BE2C (cell line): ENCODE measurements at regions not wholly inside any gene's neighbourhood (a gene's known extent, or its start where the extent isn't known, plus 50 kb on each side); places are given as distances from the start of the nearest gene placed in this dataset.

Experiments
- DNase-seq: peaks from one replicate; pipeline ENCODE4 v3.0.0-alpha.2; 2020
- H3K27me3 ChIP-seq: fragments of 250-450 bp; sonication (Bioruptor Pico); 2 replicates; pipeline ENCODE4 v1.5.1; 2020; ENCODE audit warnings: mild to moderate bottlenecking
- H3K36me3 ChIP-seq: fragments of 250-450 bp; sonication (Bioruptor Pico); 2 replicates; pipeline ENCODE4 v1.5.1; 2020; ENCODE audit warnings: mild to moderate bottlenecking
- H3K4me1 ChIP-seq: fragments of 250-450 bp; sonication (Bioruptor Pico); 2 replicates; pipeline ENCODE4 v1.5.1; 2020
- H3K4me3 ChIP-seq: 2 replicates; pipeline ENCODE4 v1.5.1; 2011; ENCODE audit warnings: low read depth, low read length
- H3K9me3 ChIP-seq: fragments of 250-450 bp; sonication (Bioruptor Pico); 2 replicates; pipeline ENCODE4 v1.5.1; 2020
- TF ChIP-seq, protein P1 (sequence below): IDR thresholded peaks from 2 replicates; pipeline ENCODE4 v1.5.1; 2012; ENCODE audit warnings: mild to moderate bottlenecking, low read depth, low read length

DNA sequence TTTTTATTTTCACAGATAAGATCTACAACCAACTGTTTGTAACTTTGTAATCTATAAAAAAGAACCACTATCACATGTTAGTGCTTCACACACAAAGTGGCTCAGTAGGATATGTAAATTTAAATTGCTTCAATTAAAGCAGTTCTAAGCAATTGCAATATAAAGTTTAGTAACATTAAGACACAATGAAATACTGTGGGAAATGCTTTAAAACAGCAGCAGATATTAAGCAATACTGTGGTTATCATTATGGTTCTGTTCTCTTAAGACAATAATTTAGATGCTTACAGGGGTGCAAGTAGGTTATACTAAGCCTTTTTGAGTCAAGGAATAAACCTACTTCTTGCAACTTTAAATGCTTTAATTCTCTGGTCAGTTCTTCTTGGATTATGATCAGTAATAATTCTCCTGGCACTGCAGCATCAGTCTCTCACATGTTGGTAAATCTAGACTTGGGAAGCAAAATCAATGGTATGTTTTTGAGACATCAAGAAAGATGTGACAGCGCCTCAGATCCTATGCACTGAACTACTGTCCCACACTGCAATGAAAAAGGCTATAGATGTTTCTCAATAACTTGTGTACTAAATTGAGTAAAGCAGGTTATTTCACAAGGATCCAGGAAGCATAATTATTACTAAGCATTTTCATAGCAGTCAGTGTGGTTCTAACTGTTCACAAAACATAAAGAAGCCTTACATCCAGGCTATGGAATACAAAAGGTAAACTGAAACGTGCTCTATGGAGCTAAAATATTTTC lies 338.7 kb upstream of the PDE4D start:
- no peaks in the 10 kb centered on the region for H3K36me3 ChIP-seq
- TF ChIP-seq, protein P1, sequence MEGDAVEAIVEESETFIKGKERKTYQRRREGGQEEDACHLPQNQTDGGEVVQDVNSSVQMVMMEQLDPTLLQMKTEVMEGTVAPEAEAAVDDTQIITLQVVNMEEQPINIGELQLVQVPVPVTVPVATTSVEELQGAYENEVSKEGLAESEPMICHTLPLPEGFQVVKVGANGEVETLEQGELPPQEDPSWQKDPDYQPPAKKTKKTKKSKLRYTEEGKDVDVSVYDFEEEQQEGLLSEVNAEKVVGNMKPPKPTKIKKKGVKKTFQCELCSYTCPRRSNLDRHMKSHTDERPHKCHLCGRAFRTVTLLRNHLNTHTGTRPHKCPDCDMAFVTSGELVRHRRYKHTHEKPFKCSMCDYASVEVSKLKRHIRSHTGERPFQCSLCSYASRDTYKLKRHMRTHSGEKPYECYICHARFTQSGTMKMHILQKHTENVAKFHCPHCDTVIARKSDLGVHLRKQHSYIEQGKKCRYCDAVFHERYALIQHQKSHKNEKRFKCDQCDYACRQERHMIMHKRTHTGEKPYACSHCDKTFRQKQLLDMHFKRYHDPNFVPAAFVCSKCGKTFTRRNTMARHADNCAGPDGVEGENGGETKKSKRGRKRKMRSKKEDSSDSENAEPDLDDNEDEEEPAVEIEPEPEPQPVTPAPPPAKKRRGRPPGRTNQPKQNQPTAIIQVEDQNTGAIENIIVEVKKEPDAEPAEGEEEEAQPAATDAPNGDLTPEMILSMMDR: no peak
- H3K27me3 ChIP-seq: 0 out of 2 replicates have a peak, but pooled peaks cover 3% of the 10 kb centered on the region
- H3K4me1 ChIP-seq: no peaks in the 10 kb centered on the region
- H3K4me3 ChIP-seq: no peak overlapping the region
- no peaks in the 10 kb centered on the region for H3K9me3 ChIP-seq
- no peak for DNase-seq

DNA sequence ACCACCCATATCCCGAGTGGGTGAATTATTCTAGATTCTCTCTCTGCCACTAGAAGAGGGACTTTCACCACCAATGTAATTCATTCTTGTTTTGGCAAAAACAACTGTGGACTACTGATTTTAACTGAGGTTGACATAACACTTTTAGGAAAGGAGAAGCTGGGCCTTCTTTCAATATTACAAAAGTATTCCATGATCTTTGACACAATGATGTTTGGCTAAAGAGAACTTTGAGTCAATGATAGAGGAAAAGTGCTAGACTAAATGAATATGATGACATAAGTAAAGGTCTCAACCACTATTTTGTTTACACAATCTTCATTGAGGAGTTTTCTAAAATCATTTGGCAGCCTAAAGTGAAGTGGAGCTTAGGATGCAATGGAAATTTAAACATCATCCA lies 336.9 kb upstream of the PDE4D start:
- Histone ChIP-seq H3K9me3 (no peaks in the 10 kb centered on the region), H3K4me3 (no peak overlapping the region), H3K4me1 (no peaks in the 10 kb centered on the region), H3K36me3 (no peaks in the 10 kb centered on the region), H3K27me3 (no peaks in the 10 kb centered on the region)
- TF ChIP-seq, protein P1: no peak
- no peak for DNase-seq

DNA sequence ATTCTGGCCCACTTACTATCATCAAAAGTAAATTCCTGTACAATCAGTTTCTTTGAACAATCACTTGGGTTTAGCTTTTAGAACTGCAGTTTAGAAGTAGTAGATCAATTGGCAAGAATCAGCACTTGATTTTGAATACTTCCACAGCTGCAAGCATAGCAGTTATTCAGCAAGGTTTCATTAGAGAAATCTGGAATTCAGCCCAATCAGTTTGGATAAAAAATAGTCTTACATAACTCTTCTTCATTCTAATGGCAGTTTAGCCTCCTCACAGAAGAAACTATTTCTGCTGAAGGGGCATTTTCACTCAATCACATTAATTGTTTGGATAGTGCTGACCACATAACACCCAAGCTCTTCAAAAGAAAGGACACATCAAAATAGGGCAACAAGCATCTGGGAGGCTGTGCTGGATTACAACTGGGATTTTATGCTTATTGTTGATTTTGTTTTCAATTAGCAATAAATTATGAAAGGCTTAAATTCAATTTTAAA lies 336.2 kb upstream of the PDE4D start:
- TF ChIP-seq, protein P1: no peak
- H3K4me3 ChIP-seq: no peak overlapping the region
- no peaks in the 10 kb centered on the region for H3K27me3 ChIP-seq
- DNase-seq: no peak
- H3K36me3 ChIP-seq: no peaks in the 10 kb centered on the region
- H3K4me1 ChIP-seq: no peaks in the 10 kb centered on the region
- H3K9me3 ChIP-seq: no peaks in the 10 kb centered on the region

DNA sequence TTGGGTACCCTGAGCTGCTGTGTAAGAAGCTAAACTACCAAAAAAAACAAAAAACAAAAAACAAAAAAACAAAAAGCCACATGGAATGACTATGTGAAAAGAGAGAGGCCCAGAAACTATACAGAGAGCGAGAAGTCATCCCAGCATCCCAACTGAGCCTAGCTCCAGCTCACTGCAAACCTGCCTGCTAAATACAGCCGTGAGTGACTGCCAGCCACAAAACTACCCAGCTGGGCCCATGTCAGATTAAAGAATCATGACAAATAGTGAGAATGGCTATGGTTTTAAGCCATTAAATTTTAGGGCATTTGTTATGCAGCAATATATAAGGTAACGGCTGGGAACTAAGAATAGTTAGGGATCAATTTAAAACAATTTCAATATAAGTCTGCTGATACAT lies 335.1 kb upstream of the PDE4D start:
- Histone ChIP-seq H3K36me3 (no peaks in the 10 kb centered on the region), H3K4me1 (peaks cover 2% of the 10 kb centered on the region), H3K4me3 (no peak overlapping the region), H3K9me3 (no peaks in the 10 kb centered on the region), H3K27me3 (no peaks in the 10 kb centered on the region)
- TF ChIP-seq, protein P1: no peak
- DNase-seq: no peak

DNA sequence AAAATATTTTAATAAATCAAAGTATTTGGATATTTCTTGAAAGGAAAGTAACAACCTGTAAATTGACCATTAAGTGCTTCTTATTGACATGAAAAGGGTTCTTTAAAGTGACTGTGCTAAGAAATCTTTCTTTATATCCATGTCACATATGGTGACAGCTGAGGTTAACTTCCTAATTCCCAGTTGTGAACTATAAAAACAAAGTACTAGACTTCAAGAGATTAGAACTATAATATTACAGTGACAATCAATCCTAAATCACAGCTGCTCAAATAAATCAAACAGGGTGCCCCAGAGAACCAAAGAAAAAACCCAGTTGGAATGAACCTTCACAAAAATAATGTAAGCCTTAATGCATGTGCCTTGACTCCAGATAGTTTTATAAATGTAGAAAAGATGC lies 332.6 kb upstream of the PDE4D start:
- peaks cover 17% of the 10 kb centered on the region for H3K4me1 ChIP-seq
- no peaks in the 10 kb centered on the region for H3K27me3 ChIP-seq
- no peaks in the 10 kb centered on the region for H3K9me3 ChIP-seq
- no peak for DNase-seq
- no peaks in the 10 kb centered on the region for H3K36me3 ChIP-seq
- H3K4me3 ChIP-seq: no peak overlapping the region
- TF ChIP-seq, protein P1: no peak

DNA sequence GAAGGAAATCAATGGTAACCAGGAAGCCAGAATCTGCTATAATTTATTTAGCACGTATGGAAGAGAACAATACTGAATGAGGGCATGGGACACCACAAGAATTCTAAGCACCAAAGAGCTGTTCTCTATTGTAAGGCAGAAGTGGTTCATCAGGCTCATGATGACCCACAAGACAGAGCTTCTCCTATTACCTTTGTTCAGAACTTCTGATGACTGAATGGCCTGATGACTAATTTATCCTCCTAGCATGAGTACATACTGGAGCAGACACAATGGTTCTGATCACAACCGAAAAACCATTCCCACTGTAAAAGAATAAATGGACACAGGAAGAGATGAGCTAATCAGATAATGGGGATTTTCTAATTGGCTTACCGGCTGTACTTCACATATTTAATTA lies 329.8 kb upstream of the PDE4D start:
- TF ChIP-seq, protein P1: no peak
- Histone ChIP-seq H3K4me1 (peaks cover 30% of the 10 kb centered on the region), H3K36me3 (no peaks in the 10 kb centered on the region), H3K27me3 (no peaks in the 10 kb centered on the region), H3K9me3 (no peaks in the 10 kb centered on the region), H3K4me3 (no peak overlapping the region)
- no peak for DNase-seq
